GM23248 (cell line): ENCODE measurements at regions not wholly inside any gene's neighbourhood (a gene's known extent, or its start where the extent isn't known, plus 50 kb on each side); places are given as distances from the start of the nearest gene placed in this dataset.

ENCODE experiments used
- EZH2 ChIP-seq: fragments of 200-600 bp; sonication (generic); IDR thresholded peaks from 2 replicates; pipeline ENCODE4 v1.6.1; 2018; ENCODE audit warnings: antibody characterized with exemption, mild to moderate bottlenecking; ENCODE audit not compliant: insufficient read depth, poor library complexity, severe bottlenecking
- EZH2phosphoT487 ChIP-seq: fragments of 200-600 bp; sonication (generic); IDR thresholded peaks from 2 replicates; pipeline ENCODE4 v1.6.1; 2018; ENCODE audit warnings: antibody characterized with exemption, moderate library complexity, mild to moderate bottlenecking, low read depth; ENCODE audit not compliant: insufficient read depth

GRCh38 chr12:43233861-43234260 is 318.1 kb downstream of the ADAMTS20 start:
- TF ChIP-seq EZH2 = no peak
- no peak for TF ChIP-seq EZH2phosphoT487
